NCI-H226 (cell line): ENCODE measurements at regions not wholly inside any gene's neighbourhood (a gene's known extent, or its start where the extent isn't known, plus 50 kb on each side); places are given as distances from the start of the nearest gene placed in this dataset.

Experiments used
- DNase-seq: peaks from one replicate; pipeline ENCODE4 v3.0.0-alpha.2; 2015

DNA sequence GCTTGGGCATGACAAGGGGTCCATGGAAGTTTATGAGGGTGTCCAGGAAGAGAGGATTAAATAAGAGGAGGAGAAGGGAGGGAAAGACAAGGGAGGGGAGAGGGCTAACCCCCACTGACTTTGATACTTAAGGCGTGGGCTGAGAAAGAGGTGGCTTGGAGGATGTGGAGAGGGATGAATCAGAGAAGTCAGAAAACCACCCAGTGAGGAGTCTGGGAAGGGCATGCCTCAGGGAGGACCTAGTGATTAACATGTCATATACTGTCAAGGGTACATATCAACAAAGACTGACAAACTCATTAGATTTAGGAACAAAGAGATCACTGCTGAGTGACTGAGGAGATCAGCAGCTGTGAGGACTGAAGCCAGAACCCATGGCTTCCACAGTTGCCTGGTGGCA, 145.4 kb downstream of the IRX5 start:
- no peak for DNase-seq

DNA sequence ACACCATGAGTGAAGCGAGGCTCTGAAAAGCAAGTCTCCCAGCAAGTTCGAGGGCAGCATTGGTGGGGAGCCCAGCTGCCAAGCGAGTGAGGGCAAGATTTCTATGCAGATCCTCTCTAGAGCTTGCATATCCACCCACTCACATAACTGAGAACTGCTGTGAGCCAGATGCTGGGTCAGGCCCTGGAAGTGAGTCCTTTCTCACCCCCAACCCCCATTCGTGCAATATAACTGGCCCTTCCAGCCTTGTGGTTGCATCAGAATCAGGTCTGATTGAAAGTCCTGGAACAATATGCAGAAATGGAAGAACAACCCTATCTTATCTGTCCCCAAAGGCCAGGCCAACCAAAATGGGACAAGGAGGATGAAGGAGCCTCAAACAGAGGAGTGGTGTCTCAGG, 146.6 kb downstream of the IRX5 start:
- no peak for DNase-seq

DNA sequence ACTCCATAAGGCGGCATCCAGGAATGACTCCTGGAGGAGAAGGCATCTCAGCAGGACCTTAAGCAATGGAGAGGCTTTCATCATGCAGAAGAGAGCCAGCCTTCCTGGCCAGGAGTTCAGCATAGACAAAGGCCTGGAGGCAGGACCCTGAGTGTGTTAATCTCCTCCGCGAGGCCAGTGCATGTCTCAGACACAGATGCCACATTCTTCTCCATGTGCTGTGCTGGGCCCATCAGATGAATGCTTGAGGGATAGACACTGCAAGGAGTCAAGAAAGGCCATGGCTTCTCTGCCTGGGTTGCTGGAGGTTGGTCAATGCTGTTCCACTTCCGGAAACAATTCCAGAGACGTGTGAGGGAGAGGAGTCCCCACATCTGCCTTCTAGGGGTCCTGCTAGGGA, 147.5 kb downstream of the IRX5 start:
- no peak for DNase-seq

DNA sequence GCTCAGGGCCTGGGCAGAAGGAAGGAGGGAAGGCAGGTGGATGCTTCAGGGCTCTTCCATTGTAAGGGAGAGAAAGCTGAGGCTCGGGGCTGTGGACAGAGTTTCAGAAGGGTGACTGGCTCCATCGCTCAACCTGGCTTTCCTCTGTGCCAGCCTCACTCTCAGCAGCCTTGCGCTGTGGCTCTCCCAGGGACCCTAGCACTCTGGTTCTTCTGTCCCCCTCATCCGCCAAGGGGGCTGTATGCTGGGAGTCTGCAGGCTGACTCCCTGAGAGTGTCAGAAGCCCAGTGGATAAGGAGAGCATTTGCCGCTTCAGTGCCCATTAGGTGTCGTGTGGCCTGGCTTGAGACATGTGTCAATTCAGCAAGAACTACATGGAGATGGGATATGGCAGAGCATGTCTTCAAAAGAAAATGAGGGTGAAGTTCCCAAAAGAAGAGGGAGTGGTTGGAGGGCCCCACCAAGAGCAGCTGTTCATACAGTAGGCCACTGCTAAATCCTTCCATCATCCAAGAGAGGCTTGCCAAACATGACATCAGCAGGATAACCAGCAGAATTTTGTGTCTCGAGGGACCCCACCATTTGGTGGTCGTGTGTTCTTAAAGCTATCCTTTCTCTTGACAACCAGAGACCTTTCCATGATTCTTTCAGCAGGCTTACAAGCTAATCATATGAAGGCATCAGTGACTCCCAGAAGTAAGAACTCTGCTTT, 148.2 kb downstream of the IRX5 start:
- no peak for DNase-seq

DNA sequence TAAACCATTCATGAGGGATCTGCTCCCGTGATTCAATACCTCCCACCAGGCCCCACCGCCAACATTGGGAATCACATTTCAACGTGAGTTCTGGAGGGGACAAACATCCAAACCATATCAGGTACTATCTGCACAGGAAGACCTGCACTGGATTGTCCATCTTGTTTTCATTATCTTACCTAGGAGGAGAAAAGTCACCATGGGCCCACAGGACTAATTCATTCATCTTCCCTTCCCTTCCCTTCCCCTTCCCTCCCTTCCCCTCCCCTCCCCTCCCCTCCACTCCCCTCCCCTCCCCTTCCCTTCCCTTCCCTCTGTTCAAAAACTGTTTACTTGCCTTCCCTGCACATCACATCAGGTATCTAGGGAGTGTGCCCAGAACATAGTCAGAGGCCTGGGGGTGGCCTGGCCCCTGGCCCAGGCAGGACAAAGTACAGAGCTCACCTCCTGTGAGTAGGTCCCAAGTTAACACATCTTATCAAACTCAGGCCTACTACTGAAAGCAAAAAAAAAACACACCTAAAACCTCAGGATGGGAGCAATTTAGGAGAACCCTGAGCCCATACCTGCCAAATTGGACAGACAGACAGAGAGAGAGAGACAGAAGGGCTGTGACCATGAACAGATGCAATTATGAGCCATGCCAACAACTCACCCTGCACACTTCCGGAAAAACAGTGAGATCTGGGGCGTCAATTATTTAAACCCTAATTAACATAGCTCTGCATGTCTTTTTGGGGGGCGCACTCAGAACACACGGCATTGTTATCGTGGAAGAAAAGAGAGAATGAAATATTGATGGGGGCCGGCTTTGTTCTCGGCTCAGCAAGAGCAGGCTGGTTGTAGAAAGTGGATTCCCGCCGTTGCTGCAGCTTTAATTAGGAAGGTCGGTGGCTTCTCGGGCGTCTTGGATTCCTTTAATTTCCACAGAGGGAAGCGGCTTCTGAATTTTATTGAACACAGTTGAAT, 151.2 kb downstream of the IRX5 start:
- DNase-seq: no peak

DNA sequence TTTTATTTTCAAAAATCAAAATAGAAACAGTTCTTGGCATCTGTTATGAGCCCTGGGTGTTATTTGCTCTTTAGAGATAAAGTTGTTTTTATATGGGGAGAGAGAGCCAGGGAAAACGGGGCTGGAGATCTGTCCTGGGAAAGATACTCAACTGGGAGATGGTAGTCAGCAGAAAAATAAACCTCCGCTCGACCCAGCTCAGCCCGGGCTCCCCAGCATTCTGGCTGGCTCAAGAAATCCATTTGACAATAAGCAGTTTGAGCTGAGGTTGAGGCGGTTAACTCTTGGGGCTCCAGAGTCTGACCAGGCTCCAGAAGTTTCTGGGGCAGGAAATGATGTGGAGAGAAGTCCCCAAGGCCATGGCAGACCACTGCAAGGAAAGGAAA, 151.9 kb downstream of the IRX5 start:
- DNase-seq: no peak

DNA sequence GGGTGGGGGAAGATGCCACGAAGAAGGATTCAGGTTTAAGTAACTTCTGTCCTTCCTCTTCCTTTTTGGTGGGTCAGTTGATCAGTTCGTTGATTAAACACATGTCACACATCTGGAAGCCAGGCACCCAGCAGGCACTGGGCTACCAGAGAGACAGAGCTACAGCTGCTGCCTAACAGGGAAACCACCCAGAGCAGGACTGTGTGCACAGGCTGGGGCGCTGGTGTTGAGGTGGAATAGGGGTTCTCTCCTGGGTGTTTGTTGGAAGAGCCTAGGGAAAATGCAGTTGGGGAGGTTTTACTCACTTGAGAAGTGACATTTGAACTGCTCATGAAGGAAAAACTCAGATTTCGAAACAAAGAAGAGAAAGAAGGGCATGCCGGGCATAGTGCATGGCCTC, 152.4 kb downstream of the IRX5 start:
- no peak for DNase-seq

DNA sequence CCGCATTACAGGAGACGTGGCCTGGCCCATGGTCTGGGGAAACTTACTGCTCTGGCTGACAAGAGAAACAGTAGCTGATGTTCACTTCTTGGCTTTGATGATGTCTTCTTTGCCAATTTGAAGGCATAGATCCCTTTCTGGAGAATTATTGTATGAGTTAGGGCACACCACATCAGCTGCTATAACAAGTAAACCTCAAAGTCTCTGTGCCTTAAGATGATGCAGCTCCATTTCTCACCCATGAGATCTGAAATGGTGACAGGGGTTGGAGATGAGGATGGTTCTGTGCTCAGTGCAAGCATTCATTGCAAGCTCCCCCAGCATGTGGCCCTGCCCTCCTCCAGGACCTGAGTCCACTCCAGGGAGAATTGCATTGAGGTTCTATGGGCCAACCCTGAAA, 157.4 kb downstream of the IRX5 start:
- DNase-seq: no peak

DNA sequence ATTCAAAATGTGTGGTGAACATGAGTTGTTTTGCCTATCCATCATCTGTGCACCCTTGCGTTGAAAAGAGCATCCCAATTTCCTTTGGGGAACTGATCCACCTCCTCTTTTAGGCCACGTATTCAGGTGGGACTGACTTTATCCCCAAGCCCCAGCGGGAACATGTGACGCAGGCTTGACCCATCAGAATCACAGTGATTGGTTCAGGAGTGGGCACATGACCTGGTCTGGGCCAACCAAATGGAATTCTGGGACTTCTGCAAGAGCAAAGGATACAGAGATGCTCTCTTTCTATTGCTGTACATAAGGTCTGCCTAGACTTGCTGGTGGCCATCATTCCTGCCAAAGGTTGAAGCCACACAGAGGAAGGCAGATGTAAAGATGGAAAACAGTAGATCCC, 158.9 kb downstream of the IRX5 start:
- no peak for DNase-seq

DNA sequence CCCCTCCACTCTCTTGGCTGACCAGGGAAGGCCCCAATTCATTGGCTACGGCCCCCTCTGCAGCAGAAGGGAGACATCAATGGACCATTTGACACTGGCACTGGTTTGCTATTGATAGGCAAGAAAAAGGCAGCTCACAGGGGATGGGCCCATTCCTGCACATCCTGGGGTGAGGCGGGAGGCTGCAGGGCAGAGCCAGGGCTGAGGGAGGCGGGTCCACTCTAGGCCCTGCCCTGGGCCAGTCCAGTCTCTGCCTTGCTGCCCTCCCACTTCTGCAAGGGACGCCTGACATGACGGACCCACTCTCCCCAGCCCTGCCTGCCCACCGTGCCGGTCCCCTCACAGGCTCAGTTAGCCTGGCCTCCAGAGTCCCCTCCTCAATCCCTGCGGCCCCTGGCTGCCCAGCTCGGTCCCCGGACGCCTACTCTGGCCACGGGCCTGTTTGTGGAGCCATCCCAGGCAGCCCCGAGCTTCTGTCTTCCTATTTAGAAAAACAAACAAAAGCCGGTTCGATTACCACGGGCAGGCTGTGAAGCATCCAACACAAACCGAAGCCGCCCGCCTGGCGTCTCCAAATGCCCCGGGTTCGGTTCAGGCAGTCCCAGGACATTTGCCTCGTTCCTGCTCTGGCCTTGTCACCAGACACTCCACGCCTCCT, 160.7 kb downstream of the IRX5 start:
- DNase-seq: no peak

DNA sequence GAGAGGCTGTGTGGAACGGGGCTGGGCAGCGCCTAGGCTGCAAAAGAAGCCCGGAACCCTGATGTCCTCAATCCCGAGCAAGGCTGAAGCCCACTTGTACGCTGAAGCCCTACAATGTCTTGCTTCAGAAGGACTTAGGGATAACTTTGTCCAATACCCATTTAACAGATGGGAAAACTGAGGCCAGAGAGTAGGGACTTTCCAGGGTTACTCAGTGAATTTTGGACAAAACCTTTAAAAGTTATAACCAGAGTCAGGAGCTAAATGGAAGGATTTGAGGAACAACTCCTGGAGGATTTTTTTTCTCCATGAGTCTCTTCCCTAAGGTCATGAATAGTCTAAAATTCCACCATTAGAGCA, 161.2 kb downstream of the IRX5 start:
- DNase-seq: no peak

DNA sequence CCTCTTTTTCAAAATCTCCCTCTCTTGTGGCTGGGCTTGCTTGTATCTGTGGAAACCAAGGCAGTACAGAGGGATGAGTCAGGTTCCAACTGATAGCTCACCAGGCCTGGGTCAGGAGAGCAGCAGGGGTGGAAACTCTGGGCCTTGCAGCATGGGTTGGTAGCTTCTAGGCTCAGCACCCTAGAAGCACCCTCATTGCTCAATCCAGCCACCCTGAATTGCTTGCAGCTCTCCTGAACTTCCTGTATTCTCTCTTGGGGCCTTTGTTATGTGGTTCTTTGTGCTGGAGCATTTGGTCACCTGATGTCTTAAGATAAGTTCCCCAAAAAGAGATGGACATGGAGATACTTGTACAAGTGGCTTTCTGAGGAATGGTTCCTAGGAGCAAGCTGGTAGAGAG, 169.4 kb downstream of the IRX5 start:
- no peak for DNase-seq

DNA sequence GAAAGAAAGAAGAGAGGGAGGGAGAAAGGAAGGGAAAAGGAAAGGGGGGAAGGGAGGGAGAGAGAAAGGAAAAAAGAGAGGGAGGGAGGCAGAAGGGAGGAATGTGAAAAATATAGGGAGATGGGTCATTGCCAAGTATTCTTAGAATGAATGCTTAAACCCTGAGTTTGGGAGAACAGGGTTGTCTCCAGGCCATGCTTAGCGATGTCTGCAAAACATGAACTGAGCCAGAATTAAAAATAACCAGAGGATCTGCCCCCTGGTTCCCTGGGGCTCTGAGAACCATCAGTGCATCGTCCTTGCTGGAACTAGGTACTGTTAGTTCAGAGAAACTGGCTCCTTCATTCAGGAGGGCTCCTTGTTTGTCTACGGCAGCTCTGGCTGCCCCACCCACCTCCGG, 170.4 kb downstream of the IRX5 start:
- no peak for DNase-seq

DNA sequence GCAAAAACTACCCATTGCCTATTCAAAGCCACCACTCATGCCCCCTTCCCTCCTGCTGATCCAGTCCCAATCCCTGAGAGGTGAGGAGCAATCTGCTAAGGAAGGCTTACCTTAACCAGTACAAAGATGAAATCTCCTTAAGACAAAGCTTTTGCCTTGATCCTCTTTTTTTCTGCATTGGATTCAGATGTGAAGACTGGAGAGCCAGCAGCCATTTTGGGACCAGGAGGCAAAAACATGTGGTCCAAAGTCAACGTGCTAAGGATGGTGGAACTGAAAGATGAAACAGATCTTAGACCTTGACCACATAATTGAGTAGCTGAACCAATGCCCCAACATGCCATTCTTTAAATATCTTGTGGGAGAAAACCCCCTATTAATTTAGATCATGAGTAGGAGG, 171.4 kb downstream of the IRX5 start:
- DNase-seq: no peak

DNA sequence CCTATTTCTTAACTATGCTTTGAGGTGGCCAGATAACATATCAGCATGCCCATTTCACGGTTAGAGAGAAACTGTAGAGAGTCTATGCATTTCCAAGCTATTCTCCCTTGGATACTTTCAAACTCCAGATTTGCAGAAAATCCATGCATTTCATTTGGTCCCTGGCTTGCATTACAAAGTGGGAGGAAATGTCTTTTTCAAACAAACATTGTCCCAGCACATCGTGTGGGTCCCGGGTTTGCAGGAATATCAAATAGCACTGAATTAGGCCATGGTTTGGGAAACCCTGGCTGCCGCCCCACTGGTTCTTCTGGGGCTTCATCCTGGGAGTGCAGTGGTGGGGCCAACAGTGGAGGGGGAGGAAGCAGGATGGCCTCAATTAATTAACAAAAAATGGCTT, 171.9 kb downstream of the IRX5 start:
- no peak for DNase-seq

DNA sequence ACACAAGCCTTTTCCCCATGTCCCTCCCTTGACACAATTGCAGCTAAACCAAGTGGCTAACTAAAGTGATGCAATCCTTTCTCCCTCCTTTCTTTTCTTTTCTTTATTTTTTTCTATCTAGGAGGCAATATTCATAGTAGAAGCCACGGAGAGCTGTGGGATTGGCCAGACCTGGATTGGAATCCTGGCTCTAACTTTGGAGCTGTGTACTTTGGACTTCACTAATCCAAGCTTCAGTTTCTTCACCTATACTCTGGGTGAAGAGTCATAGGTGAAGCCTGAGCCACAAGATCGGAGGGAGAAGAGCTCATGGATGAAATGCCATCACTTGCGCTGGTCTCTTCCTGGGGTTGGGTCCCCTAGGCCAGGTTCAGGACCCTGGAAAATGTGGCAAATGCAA, 177.2 kb downstream of the IRX5 start:
- no peak for DNase-seq

DNA sequence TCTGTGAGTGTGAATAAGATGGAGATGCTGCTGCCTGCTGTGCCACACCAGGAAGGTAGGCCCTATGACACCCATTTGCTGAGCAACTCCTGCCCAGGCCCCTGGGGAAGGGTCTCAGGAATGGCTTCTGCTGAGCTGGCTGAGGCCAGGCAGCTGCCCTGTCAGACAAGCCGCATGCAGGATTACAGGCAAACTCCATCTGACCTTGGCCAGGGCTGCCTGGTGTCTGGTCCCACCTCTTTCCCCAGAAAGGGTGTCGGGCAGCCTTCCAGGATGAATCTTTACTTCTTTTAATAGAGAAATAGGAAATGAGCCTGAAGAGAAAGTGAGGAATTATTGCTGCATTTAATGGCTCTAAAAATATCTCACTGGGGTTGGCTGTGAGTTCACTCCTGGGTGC, 182.5 kb downstream of the IRX5 start:
- DNase-seq: no peak

DNA sequence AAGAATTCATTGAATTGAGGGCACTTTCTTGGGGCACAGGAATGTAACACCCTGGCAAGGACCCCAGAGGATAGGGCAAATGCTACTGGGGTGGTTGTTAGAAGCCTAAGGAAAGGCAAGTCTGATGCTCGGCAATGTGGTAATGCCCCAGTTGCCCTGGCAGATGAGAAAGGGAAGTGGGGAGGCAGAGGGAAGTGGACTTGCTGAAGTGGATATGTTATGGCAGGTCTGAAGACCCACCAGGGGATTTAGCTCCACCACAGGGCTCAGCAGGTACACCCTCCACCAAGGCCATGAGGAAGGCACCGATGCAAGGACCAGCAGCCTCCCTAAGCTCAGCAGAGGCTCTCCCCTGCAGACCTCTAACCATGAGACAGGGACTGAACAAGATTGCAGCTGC, 184.8 kb downstream of the IRX5 start:
- DNase-seq: no peak

DNA sequence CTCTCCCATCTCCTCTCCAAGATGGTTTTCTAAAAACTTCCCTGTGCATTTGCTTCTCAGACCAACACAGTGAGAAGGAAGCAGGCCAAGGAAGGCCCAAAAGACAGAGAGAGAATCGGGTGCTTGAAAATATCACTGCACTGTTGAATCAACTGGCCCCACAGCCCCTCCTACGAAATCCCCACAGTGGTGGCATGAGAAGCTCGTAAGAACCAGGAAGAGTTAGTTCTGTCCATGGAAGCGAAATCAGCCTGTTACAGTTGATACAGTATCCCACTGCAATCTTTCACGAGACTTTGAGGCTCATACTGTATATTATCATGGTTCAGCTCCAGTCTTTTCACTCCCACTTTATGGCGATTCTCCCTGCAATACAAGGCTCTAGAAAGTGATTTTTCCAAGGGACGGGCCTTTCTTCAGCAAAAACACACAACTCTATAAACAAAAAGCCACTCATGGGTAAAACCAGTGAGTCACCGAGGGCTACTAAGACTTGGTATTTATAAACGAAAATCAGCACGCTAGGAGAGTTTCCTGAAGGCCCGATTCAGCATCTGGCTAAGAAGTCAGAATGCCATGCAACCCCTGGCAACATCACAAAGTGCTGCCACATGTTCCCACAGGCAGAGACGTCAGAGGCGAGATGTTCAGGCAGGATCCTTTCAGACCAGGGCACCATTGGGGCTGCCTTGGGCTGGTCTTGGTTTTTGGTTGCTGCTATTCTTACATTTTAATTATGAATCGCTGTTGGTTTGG, 185.7 kb downstream of the IRX5 start:
- no peak for DNase-seq

DNA sequence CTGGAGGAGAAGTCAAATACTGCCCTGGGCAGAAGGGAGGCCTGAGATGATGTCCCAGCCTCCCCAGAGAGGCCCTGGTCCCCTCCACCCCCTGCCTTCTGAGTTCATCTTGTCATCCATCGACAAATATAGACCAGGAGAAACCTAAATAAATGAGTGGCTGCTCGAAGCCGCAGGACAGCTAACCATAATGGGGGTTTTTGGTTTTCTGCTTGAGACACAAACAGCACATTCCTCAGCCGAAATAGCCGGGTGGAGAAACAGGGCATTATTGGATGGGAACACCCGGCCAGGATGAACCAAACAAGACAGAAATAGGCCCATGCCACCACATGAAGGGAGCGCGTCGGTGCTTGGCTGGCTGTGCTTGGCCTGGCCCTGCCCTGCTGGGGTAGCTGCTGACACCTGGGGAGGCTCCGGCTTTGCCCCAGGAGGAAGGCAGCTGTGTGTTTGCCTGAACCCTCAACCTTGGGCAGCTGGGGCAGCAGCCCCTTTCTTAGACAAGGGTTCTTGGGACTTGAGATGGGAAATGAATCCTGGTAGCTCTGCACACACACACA, 188.1 kb downstream of the IRX5 start:
- DNase-seq: no peak

DNA sequence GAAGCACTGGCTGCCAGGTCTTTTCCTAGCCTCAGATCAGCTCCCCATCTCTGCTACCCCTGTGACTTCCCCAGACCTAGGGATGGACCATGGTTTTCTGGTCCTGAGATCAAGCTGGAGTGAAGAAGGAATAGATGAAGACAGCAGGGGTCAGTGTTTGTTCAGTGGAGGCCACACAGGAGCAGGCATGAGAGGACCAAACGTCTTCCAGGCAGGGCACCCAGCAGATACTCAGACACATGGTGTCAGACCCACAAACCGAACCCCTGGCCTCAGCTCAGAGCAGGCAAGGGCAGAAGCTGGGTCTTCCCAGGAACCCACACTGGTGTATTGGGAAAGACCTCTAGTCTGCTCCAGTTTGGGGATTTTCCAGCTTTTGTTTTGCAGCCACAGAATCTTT, 189.7 kb downstream of the IRX5 start:
- DNase-seq: no peak

DNA sequence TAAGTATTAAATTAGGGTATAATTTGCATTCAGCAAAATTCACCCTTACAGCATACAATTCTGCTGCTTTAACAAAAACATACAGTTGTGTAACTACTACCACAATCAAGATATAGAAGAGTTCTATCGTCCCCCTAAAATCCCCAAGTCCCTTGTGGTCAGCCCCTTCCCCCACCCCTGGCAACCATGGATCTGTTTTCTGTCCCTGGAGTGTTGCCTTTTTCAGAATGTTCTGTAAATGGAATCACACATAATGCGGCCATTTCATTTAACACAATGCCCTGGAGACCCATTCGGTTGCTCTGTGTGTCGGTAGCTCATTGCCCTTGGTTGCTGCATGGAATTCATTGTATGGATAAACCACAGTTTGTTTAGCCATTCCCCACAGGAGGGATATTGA, 190.2 kb downstream of the IRX5 start:
- DNase-seq: no peak

DNA sequence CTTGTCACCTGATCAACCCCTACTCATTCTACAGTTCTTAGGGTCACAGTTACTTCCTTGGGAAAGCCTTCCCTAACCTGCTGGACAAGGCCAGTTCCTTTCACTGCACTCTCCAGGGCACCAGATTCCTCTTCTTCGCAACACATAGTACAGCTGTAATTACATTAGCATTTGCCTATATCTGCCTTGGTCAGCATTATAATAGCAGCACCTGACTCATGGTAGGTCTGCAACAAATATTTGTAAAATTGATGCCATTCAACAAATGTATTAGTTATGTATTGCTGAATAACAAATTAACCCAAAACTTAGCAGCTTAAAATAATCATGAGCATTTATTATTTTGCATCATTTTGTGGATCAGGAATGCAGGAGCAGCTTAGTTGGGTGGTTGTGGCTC, 193.0 kb downstream of the IRX5 start:
- DNase-seq: no peak
